ENCODE measurements at regions not wholly inside any gene's neighbourhood (a gene's known extent, or its start where the extent isn't known, plus 50 kb on each side); places are given as distances from the start of the nearest gene placed in this dataset.

DNA sequence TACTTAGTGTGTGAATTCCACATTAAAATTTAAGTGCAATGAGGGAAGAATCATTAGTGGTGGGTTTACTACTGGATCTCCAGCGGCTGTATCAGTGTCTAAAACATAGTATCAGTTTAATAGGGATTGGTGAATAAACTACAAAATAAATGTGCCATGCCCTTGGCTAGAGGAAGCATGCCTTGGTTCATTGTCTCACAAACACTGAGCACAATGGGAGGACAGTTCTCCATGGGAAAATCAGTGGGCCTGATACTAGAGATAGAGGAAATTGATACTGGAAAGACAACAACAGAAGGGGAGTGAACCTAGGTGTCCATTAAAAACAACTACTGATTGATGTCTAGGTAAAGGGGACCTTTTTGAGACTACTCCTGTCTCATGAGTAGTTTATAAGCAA is 971.6 kb downstream of the SUCLG1 start:
- no peak for ATAC-seq (ENCODE audit: low FRiP score)
- TF ChIP-seq, protein P1, sequence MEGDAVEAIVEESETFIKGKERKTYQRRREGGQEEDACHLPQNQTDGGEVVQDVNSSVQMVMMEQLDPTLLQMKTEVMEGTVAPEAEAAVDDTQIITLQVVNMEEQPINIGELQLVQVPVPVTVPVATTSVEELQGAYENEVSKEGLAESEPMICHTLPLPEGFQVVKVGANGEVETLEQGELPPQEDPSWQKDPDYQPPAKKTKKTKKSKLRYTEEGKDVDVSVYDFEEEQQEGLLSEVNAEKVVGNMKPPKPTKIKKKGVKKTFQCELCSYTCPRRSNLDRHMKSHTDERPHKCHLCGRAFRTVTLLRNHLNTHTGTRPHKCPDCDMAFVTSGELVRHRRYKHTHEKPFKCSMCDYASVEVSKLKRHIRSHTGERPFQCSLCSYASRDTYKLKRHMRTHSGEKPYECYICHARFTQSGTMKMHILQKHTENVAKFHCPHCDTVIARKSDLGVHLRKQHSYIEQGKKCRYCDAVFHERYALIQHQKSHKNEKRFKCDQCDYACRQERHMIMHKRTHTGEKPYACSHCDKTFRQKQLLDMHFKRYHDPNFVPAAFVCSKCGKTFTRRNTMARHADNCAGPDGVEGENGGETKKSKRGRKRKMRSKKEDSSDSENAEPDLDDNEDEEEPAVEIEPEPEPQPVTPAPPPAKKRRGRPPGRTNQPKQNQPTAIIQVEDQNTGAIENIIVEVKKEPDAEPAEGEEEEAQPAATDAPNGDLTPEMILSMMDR (IDR thresholded peaks at IDR 0.05) = no peak

DNA sequence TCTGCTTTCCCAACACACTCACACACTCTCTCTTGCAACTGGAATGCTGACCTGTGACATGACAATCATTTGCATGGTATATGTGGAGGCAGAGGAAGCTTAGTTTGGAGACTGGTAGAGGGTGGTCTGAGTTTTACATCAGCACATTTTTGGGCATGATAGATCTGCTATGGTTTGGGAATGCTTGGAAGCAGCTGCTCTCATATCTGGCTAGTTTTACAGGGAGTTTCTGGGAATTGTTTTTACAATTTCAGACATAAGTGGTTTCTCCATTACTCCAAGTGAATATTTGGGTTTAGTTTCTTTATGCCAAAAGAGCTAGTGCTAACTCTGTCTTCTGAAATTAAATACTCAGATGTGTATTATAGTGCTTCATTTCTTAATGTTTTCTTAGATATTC is 977.6 kb downstream of the SUCLG1 start:
- TF ChIP-seq, protein P1 (IDR thresholded peaks at IDR 0.05) = no peak
- no peak for ATAC-seq (ENCODE audit: low FRiP score)

More for the DNA sequence above, 971.6 kb downstream of the SUCLG1 start:
- DNase-seq (ENCODE audit: low spot score) = no peak

DNA sequence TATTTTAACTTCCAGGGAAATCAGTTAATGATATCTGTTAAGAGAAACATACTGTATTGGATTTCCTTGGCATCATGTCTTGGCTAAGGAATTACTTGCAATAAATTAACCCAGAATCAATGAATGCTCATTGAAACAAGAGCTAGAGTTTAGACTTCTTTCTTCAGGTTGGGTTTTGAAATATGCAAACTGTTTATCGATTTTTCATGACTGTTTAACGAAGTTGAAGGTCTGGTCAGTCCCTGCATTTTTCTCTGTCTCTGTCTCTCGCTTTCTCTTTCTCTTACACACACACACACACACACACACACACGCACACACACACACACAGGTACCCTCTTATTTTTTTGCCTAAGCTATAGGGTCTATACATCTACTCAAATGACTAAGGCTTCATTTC is 981.0 kb downstream of the SUCLG1 start:
- TF ChIP-seq, protein P1 (IDR thresholded peaks at IDR 0.05) = no peak
- DNase-seq (ENCODE audit: low spot score) (no peak), ATAC-seq (ENCODE audit: low FRiP score) (no peak)

More for the DNA sequence above, 977.6 kb downstream of the SUCLG1 start:
- DNase-seq (ENCODE audit: low spot score) = no peak

DNA sequence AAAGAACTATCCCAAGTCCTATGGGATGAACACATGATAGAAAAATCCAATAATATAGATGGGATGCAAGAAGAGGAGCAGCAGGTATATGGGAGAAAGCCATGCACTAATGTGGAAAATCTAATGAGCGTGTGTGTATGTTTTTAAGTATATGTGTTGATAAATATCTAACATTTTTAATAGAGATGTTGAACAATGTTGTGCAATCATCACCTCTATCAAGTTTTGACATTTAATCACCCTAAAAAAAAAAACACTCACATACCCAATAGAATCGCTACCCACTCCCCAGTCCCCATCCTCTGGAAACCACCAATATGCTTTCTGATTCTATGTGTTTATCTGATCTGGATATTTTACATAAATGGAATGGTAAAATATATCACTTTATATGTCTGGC is 983.7 kb downstream of the SUCLG1 start:
- TF ChIP-seq, protein P1 (IDR thresholded peaks at IDR 0.05) = no peak
- DNase-seq (ENCODE audit: low spot score) (no peak), ATAC-seq (ENCODE audit: low FRiP score) (no peak)

DNA sequence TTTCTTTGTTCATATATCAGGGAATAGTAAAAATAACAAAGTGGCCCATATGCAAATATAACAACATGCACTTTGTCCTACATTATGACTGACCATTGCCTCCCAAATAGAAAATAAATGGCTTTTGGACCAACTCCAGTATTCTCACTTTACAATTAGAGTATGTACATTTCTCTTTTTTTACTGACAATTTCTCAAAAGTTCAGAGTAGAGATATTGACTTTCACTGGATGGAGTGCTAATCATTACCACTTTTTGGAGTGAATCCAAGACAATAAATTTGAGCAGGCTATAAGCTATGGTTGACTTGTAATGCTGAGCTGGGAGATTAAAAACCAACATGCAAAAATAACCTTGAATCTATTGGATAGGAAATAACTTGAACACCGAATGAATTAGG is 987.4 kb downstream of the SUCLG1 start:
- ATAC-seq (ENCODE audit: low FRiP score) (no peak), DNase-seq (ENCODE audit: low spot score) (no peak)
- TF ChIP-seq, protein P1 (IDR thresholded peaks at IDR 0.05) = no peak

DNA sequence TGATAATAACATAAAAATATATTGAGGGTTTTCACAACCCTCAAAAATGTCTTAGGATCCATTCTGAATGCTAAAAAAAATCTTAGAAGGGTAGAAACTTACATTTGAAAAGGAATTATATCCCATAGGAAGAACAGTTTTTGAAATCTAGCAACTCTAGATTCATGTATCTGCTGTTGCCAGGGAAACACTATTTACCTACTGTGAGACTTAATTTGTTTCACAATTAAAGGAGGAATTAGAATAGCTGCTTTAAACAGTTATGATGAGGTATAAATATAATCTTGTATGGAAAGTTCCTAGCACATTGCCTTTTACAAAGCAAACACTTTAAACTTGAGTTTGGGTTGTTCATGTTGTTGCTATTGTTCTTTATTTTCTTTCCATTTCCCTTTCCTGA is 988.2 kb downstream of the SUCLG1 start:
- ATAC-seq (ENCODE audit: low FRiP score) = no peak
- DNase-seq (ENCODE audit: low spot score) = no peak
- TF ChIP-seq, protein P1 (IDR thresholded peaks at IDR 0.05) = no peak

DNA sequence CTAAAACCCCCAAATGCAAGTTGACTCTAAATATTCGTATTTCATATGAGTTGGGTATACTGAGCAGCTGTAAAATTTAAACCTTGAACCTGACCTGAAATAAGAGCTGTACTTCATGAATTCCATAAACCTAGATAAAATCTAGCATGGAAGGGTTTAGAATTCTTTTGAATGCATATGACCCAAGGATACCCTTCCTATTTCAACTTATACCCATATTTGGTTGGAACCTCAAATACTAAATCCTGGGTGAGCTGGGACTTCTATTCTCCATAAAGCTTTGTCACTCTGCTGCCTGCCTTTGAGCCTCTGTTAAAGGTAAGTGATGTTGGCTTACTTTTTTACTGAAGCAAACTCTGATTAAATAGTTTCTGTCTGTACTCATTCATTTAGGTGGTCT is 994.6 kb downstream of the SUCLG1 start:
- TF ChIP-seq, protein P1 (IDR thresholded peaks at IDR 0.05) = no peak
- DNase-seq (ENCODE audit: low spot score) (no peak), ATAC-seq (ENCODE audit: low FRiP score) (no peak)

Measured in omental fat pad (tissue), 3 donors.